ENCODE measurements at regions not wholly inside any gene's neighbourhood (a gene's known extent, or its start where the extent isn't known, plus 50 kb on each side); places are given as distances from the start of the nearest gene placed in this dataset.

GRCh38 chrX:143429131-143429530 lies 88.1 kb downstream of the SPANXN3 start:
- DNase-seq = peak; percentile 0
- no peaks in the 10 kb centered on the region for H3K79me1 ChIP-seq (replicated peaks; ENCODE audit: low read length, poor library complexity, severe bottlenecking)
- H2AK5ac ChIP-seq (ENCODE audit: low read length, severe bottlenecking) = no peak overlapping the region
- no peak overlapping the region for H3K4me3 ChIP-seq (ENCODE audit: insufficient read depth in 1 of 2, low read depth in 1 of 2, low read length in 2 of 2)
- H3K23ac ChIP-seq (ENCODE audit: low read length in 2 of 2) = no peak overlapping the region
- no peak overlapping the region for H4K91ac ChIP-seq (ENCODE audit: low read length)
- no peak overlapping the region for H3K9ac ChIP-seq (ENCODE audit: low read length)
- H3K9me3 ChIP-seq (ENCODE audit: control insufficient read depth, low read length) = no peaks in the 10 kb centered on the region
- H2BK15ac ChIP-seq (ENCODE audit: low read depth, poor library complexity, severe bottlenecking) = no peak overlapping the region
- H3K14ac ChIP-seq (ENCODE audit: low read length in 2 of 2) = no peak overlapping the region
- no peak overlapping the region for H2BK12ac ChIP-seq (ENCODE audit: low read length in 2 of 2)
- H4K8ac ChIP-seq (ENCODE audit: low read length) = no peak overlapping the region
- no peak overlapping the region for H3K4me2 ChIP-seq (ENCODE audit: low read length, poor library complexity, severe bottlenecking)
- H3K4ac ChIP-seq (ENCODE audit: low read depth in 1 of 2, low read length in 2 of 2) = no peak overlapping the region
- H2BK120ac ChIP-seq (ENCODE audit: low read depth, low read length) = no peak overlapping the region
- H3K36me3 ChIP-seq (ENCODE audit: control insufficient read depth in 1 of 2, insufficient read depth in 2 of 2, low read depth in 1 of 2, low read length in 2 of 2) = no peaks in the 10 kb centered on the region
- H3K27ac ChIP-seq (ENCODE audit: low read length, poor library complexity, severe bottlenecking) = peak overlapping the region; percentile 33
- H2AFZ ChIP-seq (ENCODE audit: low read depth, low read length) = no peak overlapping the region
- H3K4me1 ChIP-seq (ENCODE audit: control insufficient read depth, insufficient read depth, low read depth, low read length) = no peaks in the 10 kb centered on the region
- no peak overlapping the region for H3K18ac ChIP-seq (ENCODE audit: low read depth in 1 of 2, low read length in 2 of 2)
- no peaks in the 10 kb centered on the region for H3K27me3 ChIP-seq (ENCODE audit: control insufficient read depth in 1 of 2, insufficient read depth in 1 of 2, low read length in 2 of 2)
- no peak overlapping the region for H2BK5ac ChIP-seq (ENCODE audit: low read depth, low read length, poor library complexity, severe bottlenecking)
- 43% methylated on average over 2 of the region's 5 CpGs for WGBS

- no peak overlapping the region for H4K91ac ChIP-seq (ENCODE audit: low read length)
- no peak overlapping the region for H2BK12ac ChIP-seq (ENCODE audit: low read length in 2 of 2)
- no peaks in the 10 kb centered on the region for H3K9me3 ChIP-seq (ENCODE audit: control insufficient read depth, low read length)
- H3K18ac ChIP-seq (ENCODE audit: low read depth in 1 of 2, low read length in 2 of 2) = no peak overlapping the region
- no peak overlapping the region for H2BK120ac ChIP-seq (ENCODE audit: low read depth, low read length)
- no peak for DNase-seq
- H2AK5ac ChIP-seq (ENCODE audit: low read length, severe bottlenecking) = no peak overlapping the region
- no peak overlapping the region for H2BK5ac ChIP-seq (ENCODE audit: low read depth, low read length, poor library complexity, severe bottlenecking)
- no peak overlapping the region for H3K23ac ChIP-seq (ENCODE audit: low read length in 2 of 2)
- no peaks in the 10 kb centered on the region for H3K36me3 ChIP-seq (ENCODE audit: control insufficient read depth in 1 of 2, insufficient read depth in 2 of 2, low read depth in 1 of 2, low read length in 2 of 2)
- 79% methylated on average over 5 of the region's 6 CpGs for WGBS
- no peak overlapping the region for H2AFZ ChIP-seq (ENCODE audit: low read depth, low read length)
- H3K4me2 ChIP-seq (ENCODE audit: low read length, poor library complexity, severe bottlenecking) = no peak overlapping the region
- H3K27me3 ChIP-seq (ENCODE audit: control insufficient read depth in 1 of 2, insufficient read depth in 1 of 2, low read length in 2 of 2) = no peaks in the 10 kb centered on the region
- H3K4me3 ChIP-seq (ENCODE audit: insufficient read depth in 1 of 2, low read depth in 1 of 2, low read length in 2 of 2) = no peak overlapping the region
- no peaks in the 10 kb centered on the region for H3K4me1 ChIP-seq (ENCODE audit: control insufficient read depth, insufficient read depth, low read depth, low read length)
- no peak overlapping the region for H3K9ac ChIP-seq (ENCODE audit: low read length)
- no peak overlapping the region for H2BK15ac ChIP-seq (ENCODE audit: low read depth, poor library complexity, severe bottlenecking)
- no peak overlapping the region for H4K8ac ChIP-seq (ENCODE audit: low read length)
- H3K79me1 ChIP-seq (replicated peaks; ENCODE audit: low read length, poor library complexity, severe bottlenecking) = no peaks in the 10 kb centered on the region
- H3K27ac ChIP-seq (ENCODE audit: low read length, poor library complexity, severe bottlenecking) = no peak overlapping the region
- H3K4ac ChIP-seq (ENCODE audit: low read depth in 1 of 2, low read length in 2 of 2) = no peak overlapping the region
- H3K14ac ChIP-seq (ENCODE audit: low read length in 2 of 2) = no peak overlapping the region
These were observed 116.1 kb downstream of the SPANXN3 start for GRCh38 chrX:143401160-143401559.

GRCh38 chrX:143378851-143379250 lies 138.4 kb downstream of the SPANXN3 start:
- H3K36me3 ChIP-seq (ENCODE audit: control insufficient read depth in 1 of 2, insufficient read depth in 2 of 2, low read depth in 1 of 2, low read length in 2 of 2) = no peaks in the 10 kb centered on the region
- H2BK5ac ChIP-seq (ENCODE audit: low read depth, low read length, poor library complexity, severe bottlenecking) = no peak overlapping the region
- no peak overlapping the region for H2AFZ ChIP-seq (ENCODE audit: low read depth, low read length)
- no peak overlapping the region for H3K23ac ChIP-seq (ENCODE audit: low read length in 2 of 2)
- DNase-seq = no peak
- H3K27me3 ChIP-seq (ENCODE audit: control insufficient read depth in 1 of 2, insufficient read depth in 1 of 2, low read length in 2 of 2) = no peaks in the 10 kb centered on the region
- H2BK12ac ChIP-seq (ENCODE audit: low read length in 2 of 2) = no peak overlapping the region
- H2BK120ac ChIP-seq (ENCODE audit: low read depth, low read length) = no peak overlapping the region
- H3K27ac ChIP-seq (ENCODE audit: low read length, poor library complexity, severe bottlenecking) = no peak overlapping the region
- H3K4me2 ChIP-seq (ENCODE audit: low read length, poor library complexity, severe bottlenecking) = no peak overlapping the region
- H3K4ac ChIP-seq (ENCODE audit: low read depth in 1 of 2, low read length in 2 of 2) = no peak overlapping the region
- H4K8ac ChIP-seq (ENCODE audit: low read length) = no peak overlapping the region
- WGBS = no CpG with 5 or more reads among the region's 2 CpGs
- H4K91ac ChIP-seq (ENCODE audit: low read length) = no peak overlapping the region
- no peak overlapping the region for H3K18ac ChIP-seq (ENCODE audit: low read depth in 1 of 2, low read length in 2 of 2)
- H3K79me1 ChIP-seq (replicated peaks; ENCODE audit: low read length, poor library complexity, severe bottlenecking) = no peaks in the 10 kb centered on the region
- peaks cover 29% of the 10 kb centered on the region for H3K9me3 ChIP-seq (ENCODE audit: control insufficient read depth, low read length)
- no peak overlapping the region for H3K14ac ChIP-seq (ENCODE audit: low read length in 2 of 2)
- no peak overlapping the region for H2BK15ac ChIP-seq (ENCODE audit: low read depth, poor library complexity, severe bottlenecking)
- H3K4me1 ChIP-seq (ENCODE audit: control insufficient read depth, insufficient read depth, low read depth, low read length) = no peaks in the 10 kb centered on the region
- H3K9ac ChIP-seq (ENCODE audit: low read length) = no peak overlapping the region
- no peak overlapping the region for H3K4me3 ChIP-seq (ENCODE audit: insufficient read depth in 1 of 2, low read depth in 1 of 2, low read length in 2 of 2)
- H2AK5ac ChIP-seq (ENCODE audit: low read length, severe bottlenecking) = no peak overlapping the region

GRCh38 chrX:143363419-143363818 lies 153.9 kb downstream of the SPANXN3 start:
- H3K4me3 ChIP-seq (ENCODE audit: insufficient read depth in 1 of 2, low read depth in 1 of 2, low read length in 2 of 2) = no peak overlapping the region

More at GRCh38 chrX:143363419-143363818, 153.9 kb downstream of the SPANXN3 start:
- Histone ChIP-seq H3K9me3 (ENCODE audit: control insufficient read depth, low read length) (peaks cover 24% of the 10 kb centered on the region), H2BK12ac (ENCODE audit: low read length in 2 of 2) (no peak overlapping the region), H4K91ac (ENCODE audit: low read length) (no peak overlapping the region), H3K4me1 (ENCODE audit: control insufficient read depth, insufficient read depth, low read depth, low read length) (no peaks in the 10 kb centered on the region), H4K8ac (ENCODE audit: low read length) (no peak overlapping the region), H3K14ac (ENCODE audit: low read length in 2 of 2) (no peak overlapping the region), H2BK15ac (ENCODE audit: low read depth, poor library complexity, severe bottlenecking) (no peak overlapping the region), H3K23ac (ENCODE audit: low read length in 2 of 2) (no peak overlapping the region), H2AFZ (ENCODE audit: low read depth, low read length) (no peak overlapping the region), H3K18ac (ENCODE audit: low read depth in 1 of 2, low read length in 2 of 2) (no peak overlapping the region), H3K4ac (ENCODE audit: low read depth in 1 of 2, low read length in 2 of 2) (no peak overlapping the region), H3K4me2 (ENCODE audit: low read length, poor library complexity, severe bottlenecking) (no peak overlapping the region), H3K27me3 (ENCODE audit: control insufficient read depth in 1 of 2, insufficient read depth in 1 of 2, low read length in 2 of 2) (no peaks in the 10 kb centered on the region), H2AK5ac (ENCODE audit: low read length, severe bottlenecking) (no peak overlapping the region), H3K79me1 (replicated peaks; ENCODE audit: low read length, poor library complexity, severe bottlenecking) (no peaks in the 10 kb centered on the region), H3K9ac (ENCODE audit: low read length) (no peak overlapping the region), H3K27ac (ENCODE audit: low read length, poor library complexity, severe bottlenecking) (no peak overlapping the region), H2BK5ac (ENCODE audit: low read depth, low read length, poor library complexity, severe bottlenecking) (no peak overlapping the region), H3K36me3 (ENCODE audit: control insufficient read depth in 1 of 2, insufficient read depth in 2 of 2, low read depth in 1 of 2, low read length in 2 of 2) (no peaks in the 10 kb centered on the region), H2BK120ac (ENCODE audit: low read depth, low read length) (no peak overlapping the region)
- DNase-seq = no peak
- 82% methylated on average over 3 of the region's 3 CpGs for WGBS
